GM23248 (cell line): ENCODE measurements at regions not wholly inside any gene's neighbourhood (a gene's known extent, or its start where the extent isn't known, plus 50 kb on each side); places are given as distances from the start of the nearest gene placed in this dataset.

Source experiments
- EZH2 ChIP-seq: fragments of 200-600 bp; sonication (generic); IDR thresholded peaks from 2 replicates; pipeline ENCODE4 v1.6.1; 2018; ENCODE audit warnings: antibody characterized with exemption, mild to moderate bottlenecking; ENCODE audit not compliant: insufficient read depth, poor library complexity, severe bottlenecking
- EZH2phosphoT487 ChIP-seq: fragments of 200-600 bp; sonication (generic); IDR thresholded peaks from 2 replicates; pipeline ENCODE4 v1.6.1; 2018; ENCODE audit warnings: antibody characterized with exemption, moderate library complexity, mild to moderate bottlenecking, low read depth; ENCODE audit not compliant: insufficient read depth

DNA sequence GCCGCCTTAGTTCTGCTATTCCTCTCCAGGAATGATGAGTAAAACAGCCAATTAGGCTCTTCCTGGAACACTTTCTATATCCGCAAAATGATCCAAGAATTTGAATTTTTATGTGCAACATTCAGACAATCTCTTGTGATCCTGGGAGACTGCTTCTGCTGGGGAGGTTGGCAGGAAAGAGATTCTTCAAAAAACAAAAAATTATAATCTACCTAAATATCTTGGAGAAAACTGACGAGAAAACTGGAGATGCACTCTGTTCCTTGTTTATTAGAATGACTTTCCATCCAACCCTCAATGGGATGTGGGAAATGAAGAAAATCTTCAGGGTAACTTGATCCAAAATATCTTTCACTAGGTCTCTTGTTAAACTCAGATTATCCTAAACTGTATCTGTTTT is 346.3 kb upstream of the UBE2E2 start:
- TF ChIP-seq EZH2phosphoT487 (no peak), EZH2 (no peak)
